Brain microvascular endothelial cell (primary cell): ENCODE measurements at regions not wholly inside any gene's neighbourhood (a gene's known extent, or its start where the extent isn't known, plus 50 kb on each side); places are given as distances from the start of the nearest gene placed in this dataset.
"Not testable (repeated sequence)": the region's sequence is repeated elsewhere in the genome, so short reads cannot be mapped to it uniquely, and the experiment has no call there.

Experiments used
- DNase-seq: peaks from one replicate; pipeline ENCODE4 v3.0.0-alpha.2; 2020
- H3K27ac ChIP-seq: fragments of 250-450 bp; sonication (Bioruptor Pico); 2 replicates; pipeline ENCODE4 v1.5.1; 2020; ENCODE audit warnings: mild to moderate bottlenecking, moderate library complexity
- H3K27me3 ChIP-seq: fragments of 250-450 bp; sonication (Bioruptor Pico); replicated peaks from 2 replicates; pipeline ENCODE4 v1.5.1; 2020; ENCODE audit warnings: mild to moderate bottlenecking
- H3K36me3 ChIP-seq: fragments of 250-450 bp; sonication (Bioruptor Pico); replicated peaks from 2 replicates; pipeline ENCODE4 v1.5.1; 2020; ENCODE audit warnings: mild to moderate bottlenecking
- H3K4me3 ChIP-seq: 2 replicates; pipeline ENCODE4 v1.5.1; 2011; ENCODE audit warnings: low read depth, mild to moderate bottlenecking, control low read depth, low read length, moderate library complexity
- CTCF ChIP-seq: IDR thresholded peaks from 2 replicates; pipeline ENCODE4 v1.5.1; 2011; ENCODE audit warnings: low read depth, mild to moderate bottlenecking, moderate library complexity, low read length, control low read depth, inconsistent platforms; ENCODE audit errors: missing control alignments
- in situ Hi-C: cut with HindIII; loops from 2 replicates; pipeline ENCODE4 v1.10.0; 2017; ENCODE audit warnings: low sequenced_read_pairs, low pct_ligation_motif_present

DNA sequence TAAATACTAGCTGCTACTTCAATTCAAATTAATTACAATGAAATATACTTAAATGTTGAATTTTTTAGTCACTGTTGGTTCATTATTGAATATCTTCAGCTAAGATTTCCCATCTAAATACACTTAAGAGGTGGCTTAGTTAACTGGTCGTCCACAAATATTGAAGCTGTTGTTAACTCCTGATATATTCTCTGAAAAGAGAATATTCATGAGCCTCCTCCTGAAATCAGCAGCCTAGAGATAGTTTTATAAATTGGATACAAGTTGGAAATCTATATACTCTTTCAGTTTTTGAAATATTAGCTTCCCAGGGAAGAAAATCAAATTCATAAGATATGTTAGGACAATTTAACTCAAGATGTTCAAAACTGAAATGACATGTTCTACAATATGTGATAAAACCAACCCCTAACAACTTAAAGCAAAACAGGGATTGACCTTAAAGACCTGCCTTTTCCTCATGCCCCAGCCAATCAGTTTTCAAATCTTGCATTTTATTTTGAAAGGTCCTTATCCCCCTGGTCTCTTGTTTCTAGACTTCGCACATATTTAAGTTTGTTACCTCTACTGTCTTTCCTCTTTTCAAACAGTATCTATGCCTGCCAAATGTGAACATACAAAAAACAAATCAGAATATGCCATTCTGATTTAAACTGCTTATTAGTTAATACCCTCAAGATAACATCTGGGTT lies 2784.9 kb downstream of the RPIA start:
- H3K4me3 ChIP-seq, in situ Hi-C loops, DNase-seq, H3K27ac ChIP-seq, H3K36me3 ChIP-seq: not testable (repeated sequence)
- peaks cover 10% of the 10 kb centered on the region for H3K27me3 ChIP-seq

DNA sequence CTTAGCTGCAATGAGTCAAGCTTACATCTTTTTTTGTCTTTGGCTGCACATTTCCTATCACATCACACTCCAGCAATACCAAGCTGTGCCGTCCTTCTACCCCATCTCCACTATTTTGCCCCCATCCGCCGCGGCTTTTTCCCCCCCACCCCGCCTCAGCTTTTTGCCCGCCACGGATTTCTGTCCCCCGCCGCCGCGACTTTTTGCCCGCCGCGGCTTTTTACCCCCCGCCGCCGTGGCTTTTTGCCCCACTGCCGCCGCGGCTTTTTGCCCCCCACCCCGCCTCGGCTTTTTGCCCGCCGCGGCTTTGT lies 2785.4 kb downstream of the RPIA start:
- DNase-seq, H3K36me3 ChIP-seq, H3K27ac ChIP-seq, in situ Hi-C loops, H3K4me3 ChIP-seq: not testable (repeated sequence)
- H3K27me3 ChIP-seq = peaks cover 12% of the 10 kb centered on the region

DNA sequence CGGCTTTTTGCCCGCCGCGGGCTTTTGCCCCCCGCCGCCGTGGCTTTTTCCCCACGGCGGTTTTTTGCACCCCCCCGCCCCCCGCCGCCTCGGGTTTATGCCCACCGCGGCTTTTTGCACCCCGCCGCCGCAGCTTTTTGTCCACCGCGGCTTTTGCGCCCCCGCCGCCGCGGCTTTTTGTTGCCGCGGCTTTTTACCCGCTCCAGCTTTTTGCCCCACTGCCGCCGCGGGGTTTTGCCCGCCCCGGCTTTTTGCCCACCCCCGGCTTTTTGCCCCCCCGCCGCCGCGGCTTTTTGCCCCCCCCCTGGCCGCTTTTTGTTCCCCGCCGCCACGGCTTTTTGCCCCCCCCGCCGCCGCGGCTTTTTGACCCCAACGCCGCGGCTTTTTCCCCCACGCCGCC lies 2785.8 kb downstream of the RPIA start:
- DNase-seq, in situ Hi-C loops, H3K36me3 ChIP-seq, H3K4me3 ChIP-seq, H3K27ac ChIP-seq: not testable (repeated sequence)
- H3K27me3 ChIP-seq = peaks cover 12% of the 10 kb centered on the region

GRCh38 chr2:91477731-91478672 lies 2786.5 kb downstream of the RPIA start:
- H3K27me3 ChIP-seq = peaks cover 12% of the 10 kb centered on the region
- H3K27ac ChIP-seq = no peak overlapping the region
- in situ Hi-C loops = no loop called here
- TF ChIP-seq CTCF = no peak
- H3K36me3 ChIP-seq = no peaks in the 10 kb centered on the region
- peak overlapping the region; percentile 36 for H3K4me3 ChIP-seq
- DNase-seq = no peak

DNA sequence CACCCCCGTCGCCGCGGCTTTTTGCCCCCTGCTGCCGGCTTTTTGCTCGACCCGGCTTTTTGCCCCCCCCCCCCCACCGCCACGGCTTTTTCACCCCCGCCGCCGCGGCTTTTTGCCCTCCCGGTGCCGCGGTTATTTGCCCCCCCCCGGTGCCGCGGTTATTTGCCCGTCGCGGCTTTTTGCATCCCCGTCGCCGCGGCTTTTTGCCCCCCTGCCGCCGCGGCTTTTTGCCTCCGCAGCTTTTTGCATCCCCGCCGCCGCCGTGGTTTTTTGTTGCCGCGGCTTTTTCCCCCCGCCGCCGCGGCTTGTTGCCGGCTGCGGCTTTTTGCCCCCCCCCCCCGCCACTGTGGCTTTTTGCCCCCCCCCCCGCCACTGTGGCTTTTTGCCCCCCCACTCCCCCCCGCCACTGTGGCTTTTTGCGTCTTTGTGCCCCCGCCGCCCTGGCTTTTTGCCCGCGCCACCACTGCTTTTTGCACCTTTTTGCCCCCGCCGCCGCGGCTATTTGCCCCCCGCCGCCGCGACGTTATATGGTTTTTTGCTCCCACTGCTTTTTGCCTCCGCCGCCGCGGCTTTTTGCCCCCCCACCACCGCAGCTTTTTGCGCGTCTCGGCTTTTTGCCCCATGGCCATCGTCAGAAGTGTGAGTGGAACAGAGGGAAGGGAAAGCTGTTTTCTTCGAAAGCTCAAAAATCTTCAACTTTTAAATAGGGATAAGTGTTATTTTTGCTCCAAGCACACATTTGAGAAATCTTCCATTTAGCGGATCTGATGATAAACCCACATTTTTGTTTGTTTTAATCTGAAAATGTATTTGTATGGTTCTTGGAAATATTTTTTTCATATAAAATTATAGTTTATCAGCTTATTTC lies 2787.6 kb downstream of the RPIA start:
- H3K27ac ChIP-seq, in situ Hi-C loops, DNase-seq, H3K36me3 ChIP-seq: not testable (repeated sequence)
- H3K27me3 ChIP-seq = peaks cover 12% of the 10 kb centered on the region
- peak overlapping the region; percentile 27 for H3K4me3 ChIP-seq

DNA sequence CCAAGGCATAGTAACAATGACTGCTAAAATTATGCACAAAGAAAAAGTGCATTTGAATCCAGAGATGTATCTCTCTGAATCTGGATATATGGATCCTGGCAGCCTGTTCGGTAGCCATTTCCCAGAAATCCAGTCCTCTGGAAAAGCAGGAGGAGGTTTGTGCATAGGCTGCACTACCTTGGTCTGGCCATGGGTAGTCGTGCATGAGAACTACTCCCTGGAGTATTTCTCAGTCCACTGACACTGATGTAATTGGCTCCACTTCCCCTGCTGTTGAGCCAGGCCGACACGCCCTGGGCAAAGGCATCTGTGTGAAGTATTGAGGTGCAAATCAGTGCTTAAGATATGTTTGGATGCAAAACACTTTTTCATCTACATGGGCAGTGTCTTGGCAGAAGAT lies 2793.8 kb downstream of the RPIA start:
- peak; percentile 22 for DNase-seq
- H3K36me3 ChIP-seq, H3K4me3 ChIP-seq, in situ Hi-C loops, H3K27ac ChIP-seq, H3K27me3 ChIP-seq: not testable (repeated sequence)

DNA sequence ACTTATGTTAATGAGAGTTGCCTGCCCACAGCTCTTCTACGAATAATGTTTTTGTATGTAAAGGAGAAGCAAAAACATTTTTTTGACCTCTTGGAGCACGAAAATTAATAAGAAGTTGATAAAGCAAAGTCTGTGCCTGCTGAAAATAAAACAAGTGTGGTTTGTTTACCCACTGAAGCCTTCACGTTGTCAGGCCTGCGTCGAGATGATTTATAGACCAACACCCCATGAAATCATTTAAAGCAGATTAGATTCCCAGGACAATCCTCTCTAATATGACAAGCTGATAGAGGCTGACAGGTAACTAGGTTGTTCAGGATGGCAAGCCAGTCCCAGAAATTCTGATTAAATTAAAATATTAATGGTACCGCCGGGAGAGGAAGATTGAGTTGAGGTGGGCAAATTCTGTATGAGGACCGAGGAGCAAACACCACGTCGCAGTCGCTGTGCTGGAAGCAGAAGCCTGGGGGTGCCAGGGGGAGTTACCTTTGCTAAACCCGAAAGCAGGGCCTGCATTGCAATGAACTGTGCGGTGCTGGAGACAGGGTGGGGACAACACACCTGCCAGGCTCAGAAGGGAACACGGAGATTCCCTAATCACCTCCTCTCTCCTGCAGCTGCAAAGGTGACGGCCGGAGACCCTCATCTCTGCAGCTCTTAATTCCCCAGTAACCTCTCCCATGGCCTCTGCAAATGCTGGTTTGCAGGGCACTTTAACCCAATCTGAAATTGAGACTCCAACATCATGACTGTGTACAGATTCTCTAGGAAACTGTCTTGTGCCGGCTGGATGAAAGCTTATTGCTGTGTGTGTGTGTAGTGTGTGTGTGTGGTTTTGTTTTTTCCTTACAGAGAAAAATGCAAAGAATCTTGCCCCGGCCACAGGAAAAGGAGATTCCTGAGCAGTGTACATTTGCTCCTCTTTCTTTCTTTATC lies 2805.9 kb downstream of the RPIA start:
- in situ Hi-C loops, H3K27me3 ChIP-seq, H3K4me3 ChIP-seq, H3K36me3 ChIP-seq, H3K27ac ChIP-seq, DNase-seq: not testable (repeated sequence)

DNA sequence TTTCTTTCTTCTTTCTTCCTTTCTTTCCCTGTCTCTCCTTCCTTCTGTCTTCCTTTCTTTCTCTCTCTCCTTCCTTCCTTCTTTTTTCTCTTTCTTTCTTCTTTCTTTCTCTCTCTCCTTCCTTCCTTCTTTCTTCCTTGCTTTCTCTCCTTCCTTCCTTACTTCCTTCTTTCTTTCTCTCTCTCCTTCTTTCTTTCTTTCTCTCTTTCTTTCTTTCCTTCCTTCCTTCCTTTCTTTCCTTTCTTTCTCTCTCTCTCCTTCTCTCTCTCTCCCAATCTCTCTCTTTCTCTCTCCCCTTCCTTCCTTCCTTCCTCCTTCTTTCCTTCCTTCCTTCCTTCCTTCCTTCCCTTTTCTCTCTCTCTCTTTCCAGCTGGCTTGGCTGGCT lies 2806.6 kb downstream of the RPIA start:
- H3K36me3 ChIP-seq, H3K27ac ChIP-seq, in situ Hi-C loops, DNase-seq, H3K27me3 ChIP-seq, H3K4me3 ChIP-seq: not testable (repeated sequence)

DNA sequence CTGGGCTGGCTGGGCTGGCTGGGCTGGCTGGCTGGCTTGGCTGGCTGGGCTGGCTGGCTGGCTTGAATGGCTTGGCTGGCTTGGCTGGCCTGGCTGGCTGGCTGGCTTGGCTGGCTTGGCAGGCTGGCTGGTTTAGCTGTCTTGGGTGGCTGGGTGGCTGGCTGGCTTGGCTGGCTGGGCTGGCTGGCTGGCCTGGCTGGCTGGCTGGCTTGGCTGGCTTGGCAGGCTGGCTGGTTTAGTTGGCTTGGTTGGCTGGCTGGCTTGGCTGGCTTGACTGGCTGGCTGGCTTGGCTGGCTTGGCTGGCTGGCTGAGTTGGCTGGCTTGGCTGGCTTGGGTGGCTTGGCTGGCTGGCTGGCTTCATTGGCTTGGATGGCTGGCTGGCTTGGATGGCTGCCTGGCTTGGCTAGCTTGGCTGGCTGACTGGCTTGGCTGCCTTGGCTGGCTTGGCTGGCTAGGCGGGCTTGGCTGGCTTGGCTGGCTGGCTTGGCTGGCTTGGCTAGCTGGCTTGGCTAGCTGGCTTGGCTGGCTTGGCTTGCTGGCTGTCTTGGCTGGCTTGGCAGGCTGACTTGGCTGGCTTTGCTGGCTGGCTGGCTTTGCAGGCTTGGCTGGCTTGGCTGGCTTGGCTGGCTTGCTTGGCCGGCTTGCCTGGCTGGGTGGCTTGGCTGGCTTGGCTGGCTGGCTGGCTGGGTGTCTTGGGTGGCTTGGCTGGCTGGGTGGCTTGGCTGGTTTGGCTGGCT lies 2807.2 kb downstream of the RPIA start:
- H3K27me3 ChIP-seq, H3K36me3 ChIP-seq, H3K4me3 ChIP-seq, H3K27ac ChIP-seq, in situ Hi-C loops, DNase-seq: not testable (repeated sequence)

- DNase-seq, in situ Hi-C loops, H3K36me3 ChIP-seq, H3K27ac ChIP-seq, H3K27me3 ChIP-seq, H3K4me3 ChIP-seq: not testable (repeated sequence)
These were observed 2808.1 kb downstream of the RPIA start for GRCh38 chr2:91499431-91500050.

DNA sequence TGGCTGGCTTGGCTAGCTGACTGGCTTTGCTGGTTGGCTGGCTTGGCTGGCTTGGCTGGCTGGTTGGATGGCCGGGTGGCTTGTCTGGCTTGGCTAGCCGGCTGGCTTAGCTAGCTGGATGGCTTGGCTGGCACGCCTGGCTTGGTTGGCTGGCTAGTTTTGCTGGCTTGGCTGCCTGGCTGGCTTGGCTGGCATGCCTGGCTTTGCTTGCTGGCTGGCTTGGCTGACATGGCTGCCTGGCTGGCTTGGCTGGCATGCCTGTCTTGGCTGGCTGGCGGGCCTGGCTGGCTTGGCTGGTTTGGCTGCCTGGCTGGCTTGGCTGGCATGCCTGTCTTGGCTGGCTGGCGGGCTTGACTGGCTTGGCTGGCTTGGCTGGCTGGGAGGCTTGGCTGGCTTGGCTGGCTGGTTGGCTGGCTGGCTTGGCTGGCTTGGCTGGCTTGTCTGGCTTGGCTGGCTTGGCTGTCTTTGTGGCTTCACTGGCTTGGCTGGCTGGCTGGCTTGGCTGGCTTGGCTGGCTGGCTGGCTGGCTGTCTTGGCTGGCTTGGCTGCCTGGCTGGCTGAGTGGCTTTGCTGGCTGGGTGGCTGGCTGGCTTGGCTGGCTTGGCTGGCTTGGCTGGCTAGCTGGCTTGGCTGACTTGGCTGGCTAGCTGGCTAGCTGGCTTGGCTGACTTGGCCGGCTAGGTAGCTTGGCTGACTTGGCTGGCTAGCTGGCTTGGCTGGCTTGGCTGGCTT lies 2808.9 kb downstream of the RPIA start:
- H3K27me3 ChIP-seq, in situ Hi-C loops, DNase-seq, H3K4me3 ChIP-seq, H3K36me3 ChIP-seq, H3K27ac ChIP-seq: not testable (repeated sequence)
